Endothelial cell of umbilical vein (primary cell): ENCODE measurements at regions not wholly inside any gene's neighbourhood (a gene's known extent, or its start where the extent isn't known, plus 50 kb on each side); places are given as distances from the start of the nearest gene placed in this dataset.

ENCODE experiments used
- BruUV-seq: library from RNA; stranded (reverse); fragments of 400-500 nt; replicated peaks from 2 replicates; lab custom pipeline; 2021; lab: Mats Ljungman, UMichigan
- CTCF ChIA-PET: fragments of 300-600, 350-600 bp; sonication (Branson Sonifier 250); formaldehyde crosslinking; loops from one replicate; lab custom pipeline; 2021; ENCODE audit warnings: antibody characterized with exemption, inconsistent platforms; lab: Charles Lee
- POLR2A ChIA-PET: fragments of 300-600, 350-600 bp; sonication (Branson Sonifier 250); formaldehyde crosslinking; loops from one replicate; lab custom pipeline; 2021; ENCODE audit warnings: antibody characterized with exemption, inconsistent platforms; lab: Charles Lee
- DNase-seq: peaks from one replicate; pipeline ENCODE4 v3.0.0-alpha.2; 2011; ENCODE audit warnings: low read depth, low spot score
- FAIRE-seq: peaks from 2 replicates; lab custom pipeline; 2011; peaks lifted over from hg19 to GRCh38; lab: Jason Lieb, UNC
- H2AFZ ChIP-seq: 2 replicates; pipeline ENCODE4 v1.6.0; 2012; ENCODE audit warnings: low read depth, low read length, control low read depth, inconsistent platforms
- H3K27ac ChIP-seq: 2 replicates; pipeline ENCODE4 v1.5.1; 2011; ENCODE audit warnings: low read depth, mild to moderate bottlenecking, control low read depth, low read length, moderate library complexity; ENCODE audit not compliant: insufficient read depth
- H3K27me3 ChIP-seq, 2 experiments: 2 replicates each; pipeline versions ENCODE4 v1.6.0 to v1.6.1; 2011; ENCODE audit warnings: low read length in 2 of 2, mixed read lengths in 1 of 2; ENCODE audit not compliant: control insufficient read depth in 2 of 2, insufficient read depth in 2 of 2
- H3K36me3 ChIP-seq, 2 experiments: 2 replicates in 1 of 2; 3 replicates in 1 of 2; pipeline ENCODE4 v1.5.1; 2011; ENCODE audit warnings: low read length in 2 of 2, mild to moderate bottlenecking in 1 of 2, moderate library complexity in 1 of 2; ENCODE audit not compliant: control insufficient read depth in 2 of 2, insufficient read depth in 2 of 2; ENCODE audit errors: extremely low read depth in 1 of 2
- H3K4me1 ChIP-seq: 3 replicates; pipeline ENCODE4 v1.5.1; 2011; ENCODE audit warnings: mild to moderate bottlenecking, low read length; ENCODE audit not compliant: control insufficient read depth, insufficient read depth; ENCODE audit errors: extremely low read depth
- H3K4me2 ChIP-seq: 2 replicates; pipeline ENCODE4 v1.6.1; 2011; ENCODE audit warnings: low read length, control low read depth, mixed read lengths; ENCODE audit not compliant: insufficient read depth
- H3K4me3 ChIP-seq, 3 experiments: fragments of 200-600 bp in 1 of 3; sonication (generic), shearing (Covaris generic) in 1 of 3; replicated peaks in 1 of 3; 2 replicates each; pipeline ENCODE4 v1.5.1; 2011 to 2016; ENCODE audit warnings: control low read depth in 3 of 3, low read length in 3 of 3, mild to moderate bottlenecking in 2 of 3, inconsistent platforms in 1 of 3, low read depth in 1 of 3, moderate library complexity in 1 of 3; ENCODE audit not compliant: insufficient read depth in 1 of 3
- H3K79me2 ChIP-seq: 2 replicates; pipeline ENCODE4 v1.6.0; 2012; ENCODE audit warnings: low read length, inconsistent platforms; ENCODE audit not compliant: control insufficient read depth, insufficient read depth
- H3K9ac ChIP-seq: replicated peaks from 2 replicates; pipeline ENCODE3; 2011; ENCODE audit warnings: low read length, control low read depth; ENCODE audit not compliant: insufficient read depth; ENCODE audit errors: extremely low read depth
- H3K9me1 ChIP-seq: replicated peaks from 3 replicates; pipeline ENCODE4 v1.6.0; 2011; ENCODE audit warnings: mild to moderate bottlenecking, low read length; ENCODE audit not compliant: control insufficient read depth, insufficient read depth; ENCODE audit errors: extremely low read depth
- H3K9me3 ChIP-seq: replicated peaks from 2 replicates; pipeline ENCODE4 v1.5.1; 2012; ENCODE audit warnings: low read length, inconsistent platforms; ENCODE audit not compliant: control insufficient read depth, insufficient read depth
- H4K20me1 ChIP-seq: replicated peaks from 2 replicates; pipeline ENCODE3; 2011; ENCODE audit warnings: mild to moderate bottlenecking, low read length; ENCODE audit not compliant: control insufficient read depth, insufficient read depth; ENCODE audit errors: extremely low read depth
- CTCF ChIP-seq, 2 donors: IDR thresholded peaks; 1 replicate in 1 of 2; 2 replicates in 1 of 2; pipeline ENCODE4 v1.5.1; 2011; ENCODE audit warnings: low read length in 2 of 2, mild to moderate bottlenecking in 2 of 2, moderate library complexity in 2 of 2, control low read depth in 1 of 2, inconsistent platforms in 1 of 2, low read depth in 1 of 2; ENCODE audit not compliant: insufficient read depth in 1 of 2; ENCODE audit errors: extremely low read depth in 1 of 2
- EZH2 ChIP-seq: IDR thresholded peaks from 2 replicates; pipeline ENCODE4 v1.6.1; 2012; ENCODE audit warnings: borderline replicate concordance, low read depth, mild to moderate bottlenecking, moderate library complexity, low read length, inconsistent platforms; ENCODE audit not compliant: severe bottlenecking
- FOS ChIP-seq: IDR thresholded peaks from 2 replicates; pipeline ENCODE4 v1.6.1; 2011; ENCODE audit warnings: mild to moderate bottlenecking, low read length, moderate library complexity, borderline replicate concordance; ENCODE audit not compliant: insufficient read depth
- GATA2 ChIP-seq: IDR thresholded peaks from 2 replicates; pipeline ENCODE4 v1.7.0; 2011; ENCODE audit warnings: low read depth, mild to moderate bottlenecking, moderate library complexity, mixed read lengths, low read length; ENCODE audit not compliant: insufficient read length, insufficient read depth
- JUN ChIP-seq: IDR thresholded peaks from 2 replicates; pipeline ENCODE4 v1.6.1; 2011; ENCODE audit warnings: borderline replicate concordance, low read depth; ENCODE audit not compliant: insufficient read length, insufficient read depth
- MAX ChIP-seq: IDR thresholded peaks from 2 replicates; pipeline ENCODE4 v1.6.1; 2011; ENCODE audit not compliant: insufficient read depth, insufficient read length
- MYC ChIP-seq: IDR thresholded peaks from one replicate; pipeline ENCODE4 v1.6.1; 2011; ENCODE audit warnings: mild to moderate bottlenecking, low read depth, low read length
- POLR2A ChIP-seq: IDR thresholded peaks from 2 replicates; pipeline ENCODE4 v1.6.1; 2012; ENCODE audit warnings: low read depth, mild to moderate bottlenecking, control low read depth, low read length
- POLR2AphosphoS5 ChIP-seq: IDR thresholded peaks from 2 replicates; pipeline ENCODE4 v1.6.1; 2012; ENCODE audit warnings: low read depth, mild to moderate bottlenecking, control low read depth, low read length, moderate library complexity; ENCODE audit not compliant: insufficient read depth
- dilution Hi-C: fragments of 300-500 bp; cut with MboI; formaldehyde crosslinking; loops from one replicate; pipeline ENCODE4 v1.15.0; 2019; ENCODE audit warnings: low sequenced_read_pairs; ENCODE audit not compliant: extremely low pct_ligation_motif_present
- intact Hi-C: fragments of 100-400 bp; cut with micrococcal nuclease; formaldehyde crosslinking; loops from one replicate; pipeline ENCODE4 v1.10.0; 2022

DNA sequence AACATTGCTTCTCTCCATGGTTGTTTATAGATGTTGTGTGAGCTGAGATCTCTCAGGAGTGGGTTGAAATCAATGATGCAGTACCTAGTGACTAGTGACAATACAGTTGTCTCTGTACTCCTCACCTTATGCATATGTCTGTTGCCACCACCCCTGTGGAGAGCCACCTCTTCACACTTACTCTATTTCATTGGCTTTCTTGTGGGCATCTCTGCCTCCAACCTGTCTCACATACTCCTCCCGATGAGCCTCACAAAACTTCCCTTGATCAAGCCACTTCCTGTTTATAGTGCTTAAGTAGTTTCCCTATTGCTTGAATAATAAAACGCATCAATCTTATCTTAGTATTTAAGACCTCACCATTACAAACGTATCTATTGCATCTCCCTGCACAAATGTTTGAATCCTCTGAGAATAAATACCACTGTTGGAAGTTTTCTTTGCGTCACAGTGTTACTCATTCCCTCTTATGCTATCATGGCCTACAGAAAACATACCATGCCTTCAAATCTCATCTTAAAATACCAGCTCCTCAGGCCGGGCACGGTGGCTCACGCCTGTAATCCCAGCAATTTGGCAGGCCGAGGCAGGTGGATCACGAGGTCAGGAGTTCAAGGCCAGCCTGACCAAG is 54.7 kb upstream of the GREM2 start:
- no peak for FAIRE-seq

More for the DNA sequence above, 54.7 kb upstream of the GREM2 start:
- H3K9me1 ChIP-seq: no peaks in the 10 kb centered on the region
- TF ChIP-seq EZH2 (no peak), FOS (no peak), POLR2AphosphoS5 (no peak), JUN (no peak), GATA2 (no peak), CTCF (IDR thresholded peaks at IDR 0.05; ENCODE audit: extremely low read depth in 1 of 2, insufficient read depth in 1 of 2, low read depth in 1 of 2, low read length in 2 of 2) (no peak), MAX (no peak), MYC (no peak), POLR2A (no peak)
- intact Hi-C loops: no loop called here
- H3K4me2 ChIP-seq: no peak overlapping the region
- no peak overlapping the region for H2AFZ ChIP-seq
- H3K79me2 ChIP-seq: no peaks in the 10 kb centered on the region
- POLR2A ChIA-PET: no interaction called here
- H3K9ac ChIP-seq: no peak overlapping the region
- H3K27ac ChIP-seq: no peak overlapping the region
- DNase-seq: no peak
- H3K27me3 ChIP-seq: no peaks in the 10 kb centered on the region
- no peaks in the 10 kb centered on the region for H3K4me1 ChIP-seq
- no peaks in the 10 kb centered on the region for H4K20me1 ChIP-seq
- no peaks in the 10 kb centered on the region for H3K36me3 ChIP-seq
- CTCF ChIA-PET: no interaction called here
- H3K4me3 ChIP-seq: no peak overlapping the region
- dilution Hi-C loops: no loop called here
- H3K9me3 ChIP-seq: peaks cover 2% of the 10 kb centered on the region
- no TSS peak for BruUV-seq
